DND-41 (cell line): ENCODE measurements at regions not wholly inside any gene's neighbourhood (a gene's known extent, or its start where the extent isn't known, plus 50 kb on each side); places are given as distances from the start of the nearest gene placed in this dataset.

Experiments
- ATAC-seq: fragments of 200-7000 bp; cut with Tn5 transposase; 3 replicates; pipeline ENCODE4 v1.9.1; 2021; ENCODE audit warnings: low read depth; ENCODE audit not compliant: insufficient read depth
- DNase-seq: peaks from one replicate; pipeline ENCODE4 v3.0.0-alpha.2; 2020
- H2AFZ ChIP-seq: 2 replicates; pipeline ENCODE4 v1.6.0; 2012; ENCODE audit warnings: low read depth, low read length
- H3K27ac ChIP-seq: 2 replicates; pipeline ENCODE4 v1.5.1; 2012; ENCODE audit warnings: low read length, inconsistent platforms
- H3K27me3 ChIP-seq: fragments of 200-600 bp; sonication (generic); 2 replicates; pipeline ENCODE4 v1.6.0; 2012; ENCODE audit warnings: low read length, mild to moderate bottlenecking, inconsistent platforms; ENCODE audit not compliant: insufficient read depth, poor library complexity
- H3K36me3 ChIP-seq: 2 replicates; pipeline ENCODE4 v1.5.1; 2012; ENCODE audit warnings: low read length, inconsistent platforms; ENCODE audit not compliant: insufficient read depth
- H3K4me1 ChIP-seq: 2 replicates; pipeline ENCODE4 v1.5.1; 2012; ENCODE audit warnings: mild to moderate bottlenecking, low read length; ENCODE audit not compliant: insufficient read depth
- H3K4me2 ChIP-seq: 2 replicates; pipeline ENCODE4 v1.6.0; 2012; ENCODE audit warnings: mild to moderate bottlenecking, moderate library complexity, low read length, inconsistent platforms; ENCODE audit not compliant: insufficient read depth
- H3K4me3 ChIP-seq, 2 experiments: fragments of 200-600 bp in 1 of 2; shearing (Covaris generic) in 1 of 2; 2 replicates each; pipeline ENCODE4 v1.5.1; 2012 to 2016; ENCODE audit warnings: inconsistent platforms in 2 of 2, low read length in 2 of 2, mild to moderate bottlenecking in 2 of 2, low read depth in 1 of 2, moderate library complexity in 1 of 2
- H3K79me2 ChIP-seq: 2 replicates; pipeline ENCODE4 v1.6.0; 2012; ENCODE audit warnings: low read length, inconsistent platforms; ENCODE audit not compliant: insufficient read depth
- H3K9ac ChIP-seq: 2 replicates; pipeline ENCODE4 v1.6.0; 2012; ENCODE audit warnings: low read depth, mild to moderate bottlenecking, inconsistent platforms, low read length, moderate library complexity
- H3K9me3 ChIP-seq: 2 replicates; pipeline ENCODE4 v1.5.1; 2012; ENCODE audit warnings: low read length, moderate library complexity, mild to moderate bottlenecking, inconsistent platforms; ENCODE audit not compliant: insufficient read depth, severe bottlenecking
- H4K20me1 ChIP-seq: 2 replicates; pipeline ENCODE4 v1.6.0; 2012; ENCODE audit warnings: low read length; ENCODE audit not compliant: insufficient read depth
- CTCF ChIP-seq: IDR thresholded peaks from 2 replicates; pipeline ENCODE4 v1.5.1; 2012; ENCODE audit warnings: borderline replicate concordance, low read length, moderate library complexity, mild to moderate bottlenecking; ENCODE audit not compliant: poor library complexity, severe bottlenecking; ENCODE audit errors: extremely low read depth
- EZH2 ChIP-seq: IDR thresholded peaks from 3 replicates; pipeline ENCODE4 v1.6.1; 2012; ENCODE audit warnings: borderline replicate concordance, low read depth, mild to moderate bottlenecking, moderate library complexity, low read length, inconsistent platforms; ENCODE audit not compliant: severe bottlenecking

- no peak for TF ChIP-seq CTCF
- no peak for TF ChIP-seq EZH2
- Histone ChIP-seq H3K79me2 (no peaks in the 10 kb centered on the region), H3K27ac (no peak overlapping the region), H3K4me1 (no peaks in the 10 kb centered on the region), H3K27me3 (no peaks in the 10 kb centered on the region), H3K36me3 (no peaks in the 10 kb centered on the region), H2AFZ (no peak overlapping the region), H3K4me2 (no peak overlapping the region), H3K4me3 (no peak overlapping the region), H4K20me1 (no peaks in the 10 kb centered on the region), H3K9ac (no peak overlapping the region), H3K9me3 (no peaks in the 10 kb centered on the region)
- DNase-seq (no peak), ATAC-seq (no peak)
Observed at GRCh38 chr5:175206669-175207068, 237.3 kb downstream of the DRD1 start.

GRCh38 chr5:175202463-175203068 is 241.4 kb downstream of the DRD1 start:
- H3K27me3 ChIP-seq, result no peaks in the 10 kb centered on the region
- no peaks in the 10 kb centered on the region for H4K20me1 ChIP-seq
- H3K79me2 ChIP-seq, result no peaks in the 10 kb centered on the region
- DNase-seq, result no peak
- H2AFZ ChIP-seq, result no peak overlapping the region
- ATAC-seq, result no peak
- no peaks in the 10 kb centered on the region for H3K4me1 ChIP-seq
- TF ChIP-seq CTCF (no peak), EZH2 (no peak)
- no peak overlapping the region for H3K4me3 ChIP-seq
- H3K27ac ChIP-seq, result no peak overlapping the region
- no peak overlapping the region for H3K9ac ChIP-seq
- no peaks in the 10 kb centered on the region for H3K36me3 ChIP-seq
- no peak overlapping the region for H3K4me2 ChIP-seq
- H3K9me3 ChIP-seq, result no peaks in the 10 kb centered on the region

- DNase-seq (no peak), ATAC-seq (no peak)
- H3K79me2 ChIP-seq, result no peaks in the 10 kb centered on the region
- TF ChIP-seq CTCF (no peak), EZH2 (no peak)
- no peaks in the 10 kb centered on the region for H3K4me1 ChIP-seq
- no peaks in the 10 kb centered on the region for H3K36me3 ChIP-seq
- no peak overlapping the region for H2AFZ ChIP-seq
- no peak overlapping the region for H3K9ac ChIP-seq
- H3K4me3 ChIP-seq, result no peak overlapping the region
- no peaks in the 10 kb centered on the region for H3K27me3 ChIP-seq
- H3K4me2 ChIP-seq, result no peak overlapping the region
- H3K27ac ChIP-seq, result no peak overlapping the region
- no peaks in the 10 kb centered on the region for H4K20me1 ChIP-seq
- H3K9me3 ChIP-seq, result no peaks in the 10 kb centered on the region
Observed at GRCh38 chr5:175201393-175201792, 242.6 kb downstream of the DRD1 start.
